NCI-H1930 (cell line): ENCODE measurements at regions not wholly inside any gene's neighbourhood (a gene's known extent, or its start where the extent isn't known, plus 50 kb on each side); places are given as distances from the start of the nearest gene placed in this dataset.
"Not testable (repeated sequence)": the region's sequence is repeated elsewhere in the genome, so short reads cannot be mapped to it uniquely, and the experiment has no call there.

ENCODE experiments used
- DNase-seq, 2 experiments: peaks; one replicate each; lab custom pipeline; 2025; lab: John Stamatoyannopoulos, UW

DNA sequence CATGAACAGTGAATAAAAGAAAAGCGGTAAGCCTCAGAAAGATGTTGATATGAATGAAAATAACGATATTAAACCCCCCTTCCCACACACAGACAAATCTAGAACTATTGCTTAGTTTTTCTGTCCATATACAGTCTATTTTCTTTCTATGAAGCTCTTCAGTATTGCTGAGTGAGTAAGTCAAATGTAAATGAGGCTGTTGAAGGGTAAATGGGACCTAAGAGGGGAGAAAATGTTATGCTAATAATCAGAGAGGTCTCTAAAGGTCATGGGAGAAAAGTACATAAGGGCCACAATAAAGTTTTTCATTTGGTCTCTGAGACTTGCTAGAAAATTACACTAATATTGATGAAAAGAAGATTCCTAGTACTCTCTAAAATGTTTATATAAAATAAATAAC lies 56.2 kb downstream of the PABPC4L start:
- no peak for DNase-seq

GRCh38 chr4:134144337-134144736 lies 57.3 kb downstream of the PABPC4L start:
- DNase-seq: no peak

DNA sequence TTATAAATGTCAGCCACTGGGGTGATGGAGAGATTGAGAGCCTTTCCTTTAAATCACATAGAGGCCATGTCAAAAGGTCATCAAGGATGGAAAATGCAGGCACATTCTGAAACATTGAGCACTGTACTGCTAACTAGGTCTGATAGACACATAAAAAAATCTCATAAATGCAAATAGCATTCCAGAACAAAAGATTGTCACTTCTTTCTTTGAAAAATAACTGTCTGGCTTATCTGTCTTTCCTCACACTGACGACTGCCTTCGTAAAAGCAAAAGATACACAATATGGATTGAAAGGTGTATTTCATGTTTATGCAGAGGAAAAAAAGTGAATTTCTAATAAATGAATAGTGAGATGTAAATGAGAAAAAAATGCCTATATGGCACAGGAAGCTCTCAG lies 59.9 kb downstream of the PABPC4L start:
- DNase-seq: no peak

DNA sequence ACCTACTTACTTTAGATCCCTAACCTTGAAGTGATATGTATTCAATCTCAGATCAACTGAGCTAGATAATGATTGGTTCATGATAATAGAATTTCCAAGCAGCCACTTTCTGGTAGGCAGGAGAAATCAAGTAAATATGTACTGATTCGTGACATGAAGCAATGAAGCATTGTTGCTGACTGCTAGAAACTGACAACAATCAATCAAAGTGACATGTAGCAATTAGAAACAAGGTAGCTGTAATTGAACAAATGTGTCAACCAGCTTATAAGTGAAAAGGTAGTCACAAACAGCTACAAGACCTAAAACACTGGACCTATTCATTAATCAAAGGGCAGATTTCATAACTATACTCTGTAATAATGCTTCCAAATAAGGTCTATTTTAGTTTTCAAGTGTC lies 62.4 kb downstream of the PABPC4L start:
- no peak for DNase-seq

GRCh38 chr4:134132086-134132783 lies 69.4 kb downstream of the PABPC4L start:
- no peak for DNase-seq

DNA sequence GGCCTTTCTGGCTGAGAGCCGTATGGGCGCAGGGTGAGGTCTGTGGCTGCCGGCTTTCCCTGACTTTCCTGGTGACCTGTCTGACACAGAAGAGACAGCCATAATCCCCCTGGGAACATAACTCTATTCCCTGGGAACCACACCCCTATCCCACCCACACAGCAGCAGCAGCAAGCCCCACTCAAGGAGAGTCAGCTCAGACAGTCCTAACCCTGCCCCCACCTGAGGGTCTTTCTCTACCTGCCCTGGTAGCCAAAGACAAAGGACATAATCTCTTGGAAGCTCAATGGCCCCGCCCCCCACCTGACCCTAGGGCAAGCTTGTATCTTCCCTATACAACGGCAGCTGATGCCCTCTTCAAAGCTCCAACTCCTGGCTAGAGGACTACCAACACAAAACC lies 74.6 kb downstream of the PABPC4L start:
- DNase-seq: no peak

GRCh38 chr4:134126000-134126560 lies 75.5 kb downstream of the PABPC4L start:
- no peak for DNase-seq

- no peak for DNase-seq
These were observed 78.7 kb downstream of the PABPC4L start for GRCh38 chr4:134122903-134123302.

DNA sequence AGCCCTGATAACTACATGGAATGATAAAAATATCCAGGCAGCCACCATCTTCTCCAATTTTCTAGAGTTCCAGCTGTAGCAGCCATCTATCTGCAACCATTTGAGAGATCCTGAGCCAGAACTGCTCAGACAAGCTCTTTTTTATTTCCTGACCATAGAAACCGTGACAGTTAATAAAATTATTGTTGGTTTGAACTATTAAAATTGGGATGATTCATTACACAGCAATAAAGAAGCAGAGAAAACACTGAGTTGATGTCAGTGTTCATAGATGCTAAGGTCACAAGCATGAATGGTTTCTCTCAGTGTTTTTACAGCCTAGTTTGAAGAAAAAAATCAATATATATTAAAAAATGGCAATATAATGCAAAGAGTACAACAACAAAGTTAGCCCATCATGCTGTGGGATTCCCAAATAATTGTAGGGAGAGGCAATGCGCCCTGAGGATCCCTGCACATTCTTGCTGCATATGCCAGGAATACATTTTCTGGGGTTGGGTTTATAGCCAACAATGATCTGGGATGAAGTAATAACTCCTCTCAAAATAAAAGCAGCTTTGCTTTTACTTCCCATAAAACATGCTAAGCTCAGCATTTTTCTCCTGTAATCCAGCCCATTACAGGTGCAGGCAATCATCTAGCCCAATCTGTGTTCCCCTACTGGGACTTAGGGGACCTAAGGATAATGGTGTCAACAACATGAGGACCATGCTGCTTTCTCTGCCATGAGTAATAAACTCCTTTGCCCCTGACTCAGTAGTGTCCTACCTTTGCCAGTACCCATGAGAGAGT lies 84.0 kb downstream of the PABPC4L start:
- DNase-seq: no peak

DNA sequence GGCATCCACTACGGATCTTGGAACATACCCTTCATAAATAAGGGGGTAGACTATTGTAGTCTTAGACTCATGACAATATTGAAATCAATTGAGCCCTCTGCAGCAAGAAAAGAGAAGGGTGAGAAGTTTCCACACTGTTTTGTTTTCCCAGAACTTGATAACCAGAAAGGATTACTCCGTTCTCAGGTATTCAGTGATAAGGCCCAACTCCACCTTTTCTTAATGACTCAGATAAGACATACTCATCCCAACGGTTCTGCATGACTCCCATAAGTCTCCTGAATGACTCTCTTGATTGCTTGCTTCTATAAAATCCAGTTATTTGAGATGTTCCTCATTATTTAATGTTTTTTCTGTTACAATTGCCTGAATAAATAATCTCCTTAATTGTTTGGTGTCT lies 111.7 kb downstream of the PABPC4L start:
- no peak for DNase-seq

- no peak for DNase-seq
These were observed 116.1 kb downstream of the PABPC4L start for GRCh38 chr4:134085496-134085895.

DNA sequence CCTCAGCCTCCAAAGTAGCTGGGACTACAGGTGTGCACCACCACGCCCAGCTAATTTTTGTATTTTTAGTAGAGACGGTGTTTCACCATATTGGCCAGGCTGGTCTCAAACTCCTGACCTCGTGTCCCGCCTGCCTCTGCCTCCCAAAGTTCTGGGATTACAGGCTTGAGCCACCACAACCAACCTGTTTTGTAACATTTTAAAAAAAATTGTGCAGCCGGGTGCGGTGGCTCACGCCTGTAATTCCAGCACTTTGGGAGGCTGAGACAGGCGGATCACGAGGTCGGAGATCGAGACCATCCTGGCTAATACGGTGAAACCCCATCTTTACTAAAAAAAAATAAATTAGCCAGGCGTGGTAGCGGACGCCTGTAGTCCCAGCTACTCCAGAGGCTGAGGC lies 122.5 kb downstream of the PABPC4L start:
- not testable (repeated sequence) for DNase-seq

GRCh38 chr4:134078230-134078914 lies 123.2 kb downstream of the PABPC4L start:
- DNase-seq: no peak

GRCh38 chr4:134073711-134074110 lies 127.9 kb downstream of the PABPC4L start:
- DNase-seq: no peak

DNA sequence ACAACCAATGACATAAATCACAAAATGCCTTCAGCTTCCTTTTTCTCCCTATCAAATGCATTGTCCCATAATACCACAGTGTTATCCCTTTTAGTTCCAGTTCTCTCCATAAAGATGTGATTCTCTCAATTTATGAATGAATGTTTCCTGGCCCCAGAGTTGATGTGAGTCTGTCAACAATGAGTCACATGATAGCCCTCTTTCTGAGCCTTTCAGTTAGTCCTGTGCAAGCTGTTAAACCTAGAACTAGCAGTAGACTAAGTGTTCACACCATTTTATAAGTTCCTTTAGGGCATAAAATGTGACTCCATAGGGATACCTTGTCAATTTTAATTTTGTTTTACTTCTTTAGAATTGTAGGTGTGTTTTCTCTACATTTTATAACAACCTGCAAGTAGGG lies 129.5 kb downstream of the PABPC4L start:
- DNase-seq: no peak

DNA sequence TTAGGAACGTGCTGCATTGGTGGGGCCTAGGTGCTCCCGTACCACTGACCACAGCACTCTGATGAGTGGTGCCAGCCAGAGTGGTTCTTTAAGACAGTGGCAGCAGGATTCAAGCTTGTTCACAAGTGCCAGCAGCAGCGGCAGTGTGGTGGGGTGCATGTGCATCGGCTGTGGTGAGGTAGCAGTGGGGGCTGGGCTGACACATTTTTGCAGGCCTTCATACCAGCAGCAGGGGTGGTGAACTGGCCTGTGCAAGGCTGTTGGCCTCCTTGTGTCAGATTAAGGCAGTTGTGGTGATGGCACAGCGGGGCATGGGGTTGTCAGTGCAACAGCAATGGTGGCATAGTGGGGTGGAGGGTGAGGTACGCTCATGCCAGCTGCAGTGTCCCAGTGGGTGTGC lies 131.4 kb downstream of the PABPC4L start:
- DNase-seq: no peak

DNA sequence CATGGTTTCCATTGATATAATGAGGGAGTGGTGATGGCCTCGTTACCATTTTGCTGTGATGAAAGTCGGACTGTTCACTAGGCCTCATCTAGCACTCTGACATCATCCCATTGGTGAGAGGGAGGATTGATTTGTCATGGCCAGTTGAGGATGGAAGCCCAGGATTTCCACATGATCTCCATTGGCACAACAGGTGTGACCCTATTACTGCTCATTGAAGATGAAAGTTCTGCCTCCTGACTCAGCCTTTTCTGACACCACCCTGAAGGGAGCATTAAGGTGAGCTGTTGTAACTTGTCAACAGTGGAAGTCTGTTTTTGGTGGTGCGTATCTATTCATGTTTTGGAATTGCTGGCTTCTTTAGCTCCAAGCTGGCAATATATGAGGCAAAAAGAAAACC lies 144.2 kb downstream of the PABPC4L start:
- no peak for DNase-seq

- not testable (repeated sequence) for DNase-seq
These were observed 155.4 kb downstream of the PABPC4L start for GRCh38 chr4:134046221-134046620.

DNA sequence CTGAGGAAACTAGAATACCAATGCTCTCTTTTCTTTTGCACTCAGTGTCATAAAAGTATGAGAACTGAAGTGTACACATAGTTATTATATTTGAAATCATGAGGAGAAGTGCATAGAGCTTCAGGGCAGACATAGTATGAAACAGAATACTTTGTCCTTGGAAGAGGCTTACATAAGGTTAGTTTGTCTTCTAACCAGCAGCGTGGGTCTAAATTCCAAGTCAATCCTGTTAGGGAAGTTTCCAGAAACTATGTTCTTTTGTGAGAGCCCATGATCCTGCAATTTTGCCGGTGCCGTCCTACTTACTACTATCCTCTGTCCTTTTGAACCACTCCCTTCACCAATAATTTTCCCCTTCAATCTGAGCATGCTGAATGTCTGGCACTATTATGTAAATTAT lies 156.2 kb downstream of the PABPC4L start:
- no peak for DNase-seq

- DNase-seq: no peak
These were observed 158.3 kb downstream of the PABPC4L start for GRCh38 chr4:134043266-134043665.

DNA sequence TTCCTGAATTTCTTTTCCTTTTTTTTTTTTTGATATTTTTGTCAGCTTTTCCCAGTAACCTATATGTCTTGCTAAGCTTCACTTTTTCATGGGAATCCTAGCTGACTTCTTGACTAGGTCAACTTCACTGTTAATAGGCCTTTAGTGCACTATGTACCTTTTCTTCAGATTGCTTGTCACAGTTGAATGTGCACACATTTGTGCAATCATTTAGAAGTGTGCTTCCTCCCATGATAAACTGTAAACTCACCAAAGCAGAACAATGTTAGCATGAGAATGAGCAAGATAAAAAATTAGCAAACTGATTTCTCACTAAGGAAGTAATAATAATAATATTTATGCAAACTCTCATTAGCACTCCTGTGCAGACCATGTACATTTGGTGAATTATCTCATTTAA lies 173.2 kb downstream of the PABPC4L start:
- no peak for DNase-seq

DNA sequence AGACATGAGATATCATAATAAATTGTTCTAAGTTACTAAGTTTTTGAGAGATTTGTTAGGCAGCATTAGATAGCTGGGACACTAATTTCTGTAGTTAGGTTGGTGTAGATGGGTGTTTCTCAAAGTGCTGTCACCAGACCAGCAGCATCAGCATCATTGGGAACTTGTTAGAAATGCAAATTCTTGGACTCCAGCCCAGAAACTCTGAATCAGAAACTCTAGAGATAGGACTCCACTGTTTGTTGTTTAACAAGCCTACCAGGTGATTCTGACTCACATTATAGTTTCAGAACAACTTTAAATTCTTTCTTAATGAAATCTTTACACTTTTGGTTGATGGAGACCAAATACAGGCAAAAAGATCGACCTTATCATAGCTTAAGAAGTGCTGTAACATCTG lies 173.7 kb downstream of the PABPC4L start:
- no peak for DNase-seq

DNA sequence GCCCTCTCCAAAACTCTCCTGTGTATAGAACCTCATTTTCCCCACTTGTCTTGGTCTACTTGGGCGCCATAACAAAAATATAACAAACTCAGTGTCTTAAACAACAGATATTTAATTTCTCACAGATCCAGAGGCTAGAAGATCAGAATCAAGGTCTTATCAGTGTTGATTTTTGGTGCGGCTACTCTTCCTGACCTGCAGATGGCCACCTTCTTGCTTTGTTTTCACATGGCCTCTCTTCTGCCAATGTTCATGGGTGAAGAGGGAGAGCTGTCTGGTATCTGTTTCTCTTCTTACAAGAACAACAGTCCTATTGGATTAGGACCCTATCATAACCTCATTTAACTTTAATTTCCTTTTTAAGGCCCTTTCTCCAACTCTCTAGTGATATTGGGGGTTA lies 177.3 kb downstream of the PABPC4L start:
- DNase-seq: no peak
